MCF 10A (cell line): ENCODE measurements at regions not wholly inside any gene's neighbourhood (a gene's known extent, or its start where the extent isn't known, plus 50 kb on each side); places are given as distances from the start of the nearest gene placed in this dataset.
"Not testable (repeated sequence)": the region's sequence is repeated elsewhere in the genome, so short reads cannot be mapped to it uniquely, and the experiment has no call there.

ENCODE experiments used
- BruUV-seq: library from RNA; stranded (reverse); fragments of 400-500 nt; replicated peaks from 2 replicates; lab custom pipeline; 2021; lab: Mats Ljungman, UMichigan
- CTCF ChIA-PET: fragments of 300-600 bp; sonication (Branson Sonifier 250); formaldehyde crosslinking; extraction: SDS; loops from one replicate; lab custom pipeline; 2021; ENCODE audit warnings: antibody characterized with exemption, inconsistent platforms; lab: Yijun Ruan, JAX
- POLR2A ChIA-PET: fragments of 300-600, 350-650 bp; sonication (Branson Sonifier 250); formaldehyde crosslinking; extraction: SDS; loops from one replicate; lab custom pipeline; 2020; ENCODE audit warnings: antibody characterized with exemption, inconsistent platforms; lab: Yijun Ruan, JAX
- DNase-seq: peaks from one replicate; pipeline ENCODE4 v3.0.0-alpha.2; 2018; ENCODE audit not compliant: unreplicated experiment
- H3K27ac Mint-ChIP-seq: one replicate; pipeline ENCODE4 v1.8.0; 2022; ENCODE audit warnings: mild to moderate bottlenecking, low read depth, mixed read lengths; ENCODE audit not compliant: unreplicated experiment
- H3K27me3 Mint-ChIP-seq: one replicate; pipeline ENCODE4 v1.8.0; 2022; ENCODE audit warnings: mixed read lengths; ENCODE audit not compliant: insufficient read depth, unreplicated experiment
- H3K36me3 Mint-ChIP-seq: one replicate; pipeline ENCODE4 v1.8.0; 2022; ENCODE audit warnings: mild to moderate bottlenecking, moderate library complexity, mixed read lengths; ENCODE audit not compliant: insufficient read depth, unreplicated experiment
- H3K4me1 Mint-ChIP-seq: one replicate; pipeline ENCODE4 v1.8.0; 2022; ENCODE audit warnings: mixed read lengths; ENCODE audit not compliant: insufficient read depth, unreplicated experiment
- H3K4me3 Mint-ChIP-seq: one replicate; pipeline ENCODE4 v1.8.0; 2022; ENCODE audit warnings: mild to moderate bottlenecking, moderate library complexity, mixed read lengths; ENCODE audit not compliant: unreplicated experiment
- H3K9me3 Mint-ChIP-seq: one replicate; pipeline ENCODE4 v1.8.0; 2022; ENCODE audit warnings: mixed read lengths; ENCODE audit not compliant: unreplicated experiment
- intact Hi-C: fragments of 100-400 bp; cut with micrococcal nuclease; formaldehyde crosslinking; loops from 2 replicates; pipeline ENCODE4 v1.14.1; 2022
- TF ChIP-seq, protein P1 (sequence below): fragments of 200-600 bp; IDR thresholded peaks from one replicate; pipeline ENCODE4 v1.8.0; 2022; ENCODE audit warnings: antibody characterized with exemption, mild to moderate bottlenecking; ENCODE audit not compliant: unreplicated experiment

DNA sequence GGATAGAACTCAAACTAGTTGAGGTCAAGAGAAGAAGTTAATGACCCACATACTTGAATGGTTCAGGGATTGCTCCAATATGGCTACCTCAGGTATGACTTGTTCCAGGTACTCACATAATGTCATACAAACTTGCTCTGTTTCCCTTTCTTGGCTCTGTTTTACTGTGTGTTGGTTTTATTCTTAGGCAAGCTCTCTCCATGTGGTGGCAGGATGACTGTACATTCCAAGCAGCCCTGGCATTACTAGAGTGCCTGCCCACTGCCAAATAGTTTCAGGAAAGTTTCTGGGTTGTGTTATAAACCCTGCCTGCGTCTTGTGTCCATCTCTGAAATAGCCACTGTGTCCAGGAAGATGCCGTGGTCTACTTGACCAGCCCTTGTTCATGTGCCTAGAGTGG is 476.8 kb downstream of the SHISA9 start:
- intact Hi-C loops, result loop anchor here (2.0 kb wide), 1 partner anchor 77 kb away; no protein-coding TSS in a partner anchor
- BruUV-seq, result no TSS peak
- TF ChIP-seq, protein P1, sequence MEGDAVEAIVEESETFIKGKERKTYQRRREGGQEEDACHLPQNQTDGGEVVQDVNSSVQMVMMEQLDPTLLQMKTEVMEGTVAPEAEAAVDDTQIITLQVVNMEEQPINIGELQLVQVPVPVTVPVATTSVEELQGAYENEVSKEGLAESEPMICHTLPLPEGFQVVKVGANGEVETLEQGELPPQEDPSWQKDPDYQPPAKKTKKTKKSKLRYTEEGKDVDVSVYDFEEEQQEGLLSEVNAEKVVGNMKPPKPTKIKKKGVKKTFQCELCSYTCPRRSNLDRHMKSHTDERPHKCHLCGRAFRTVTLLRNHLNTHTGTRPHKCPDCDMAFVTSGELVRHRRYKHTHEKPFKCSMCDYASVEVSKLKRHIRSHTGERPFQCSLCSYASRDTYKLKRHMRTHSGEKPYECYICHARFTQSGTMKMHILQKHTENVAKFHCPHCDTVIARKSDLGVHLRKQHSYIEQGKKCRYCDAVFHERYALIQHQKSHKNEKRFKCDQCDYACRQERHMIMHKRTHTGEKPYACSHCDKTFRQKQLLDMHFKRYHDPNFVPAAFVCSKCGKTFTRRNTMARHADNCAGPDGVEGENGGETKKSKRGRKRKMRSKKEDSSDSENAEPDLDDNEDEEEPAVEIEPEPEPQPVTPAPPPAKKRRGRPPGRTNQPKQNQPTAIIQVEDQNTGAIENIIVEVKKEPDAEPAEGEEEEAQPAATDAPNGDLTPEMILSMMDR, result no peak
- H3K4me1 Mint-ChIP-seq, result peaks cover 12% of the 10 kb centered on the region
- POLR2A ChIA-PET, result no interaction called here
- no peak overlapping the region for H3K4me3 Mint-ChIP-seq
- DNase-seq, result peak; percentile 54
- no peaks in the 10 kb centered on the region for H3K36me3 Mint-ChIP-seq
- H3K27ac Mint-ChIP-seq, result no peak overlapping the region
- H3K9me3 Mint-ChIP-seq, result no peaks in the 10 kb centered on the region
- CTCF ChIA-PET, result interaction anchor here (0.7 to 2.3 kb wide), 4 partner anchors 75 to 982 kb away, joined by 3 to 13 read pairs (median 4); no protein-coding TSS in a partner anchor
- no peaks in the 10 kb centered on the region for H3K27me3 Mint-ChIP-seq

DNA sequence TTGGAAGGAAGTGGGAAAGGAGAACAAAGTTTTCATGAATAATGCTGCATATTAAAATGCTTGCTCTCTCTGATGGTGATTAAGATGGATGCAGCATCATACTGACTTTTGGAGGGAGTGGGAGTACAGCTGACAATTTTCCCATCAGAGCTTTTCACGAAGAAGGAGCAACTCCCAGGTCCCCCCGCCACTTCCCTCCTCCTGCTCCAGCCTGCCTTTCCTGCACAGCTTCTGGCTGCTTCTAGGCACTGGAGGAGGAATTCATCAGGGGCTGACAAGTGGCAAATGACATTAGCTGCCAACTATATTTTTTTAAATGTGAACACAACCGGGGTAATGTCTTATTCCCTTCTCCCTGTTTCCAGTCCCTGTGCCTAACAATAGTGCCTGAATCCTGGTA is 477.9 kb downstream of the SHISA9 start:
- no peak overlapping the region for H3K27ac Mint-ChIP-seq
- H3K4me3 Mint-ChIP-seq, result no peak overlapping the region
- H3K4me1 Mint-ChIP-seq, result peaks cover 12% of the 10 kb centered on the region
- no peaks in the 10 kb centered on the region for H3K36me3 Mint-ChIP-seq
- DNase-seq, result no peak
- H3K9me3 Mint-ChIP-seq, result peaks cover 3% of the 10 kb centered on the region
- ChIA-PET POLR2A (no interaction called here), CTCF (interaction anchor here (0.6 to 1.7 kb wide), 2 partner anchors 74 to 151 kb away, joined by 3 to 9 read pairs; no protein-coding TSS in a partner anchor)
- H3K27me3 Mint-ChIP-seq, result no peaks in the 10 kb centered on the region
- TF ChIP-seq, protein P1, result no peak
- BruUV-seq, result no TSS peak
- intact Hi-C loops, result loop anchor here (2.0 kb wide), 1 partner anchor 76 kb away; no protein-coding TSS in a partner anchor

DNA sequence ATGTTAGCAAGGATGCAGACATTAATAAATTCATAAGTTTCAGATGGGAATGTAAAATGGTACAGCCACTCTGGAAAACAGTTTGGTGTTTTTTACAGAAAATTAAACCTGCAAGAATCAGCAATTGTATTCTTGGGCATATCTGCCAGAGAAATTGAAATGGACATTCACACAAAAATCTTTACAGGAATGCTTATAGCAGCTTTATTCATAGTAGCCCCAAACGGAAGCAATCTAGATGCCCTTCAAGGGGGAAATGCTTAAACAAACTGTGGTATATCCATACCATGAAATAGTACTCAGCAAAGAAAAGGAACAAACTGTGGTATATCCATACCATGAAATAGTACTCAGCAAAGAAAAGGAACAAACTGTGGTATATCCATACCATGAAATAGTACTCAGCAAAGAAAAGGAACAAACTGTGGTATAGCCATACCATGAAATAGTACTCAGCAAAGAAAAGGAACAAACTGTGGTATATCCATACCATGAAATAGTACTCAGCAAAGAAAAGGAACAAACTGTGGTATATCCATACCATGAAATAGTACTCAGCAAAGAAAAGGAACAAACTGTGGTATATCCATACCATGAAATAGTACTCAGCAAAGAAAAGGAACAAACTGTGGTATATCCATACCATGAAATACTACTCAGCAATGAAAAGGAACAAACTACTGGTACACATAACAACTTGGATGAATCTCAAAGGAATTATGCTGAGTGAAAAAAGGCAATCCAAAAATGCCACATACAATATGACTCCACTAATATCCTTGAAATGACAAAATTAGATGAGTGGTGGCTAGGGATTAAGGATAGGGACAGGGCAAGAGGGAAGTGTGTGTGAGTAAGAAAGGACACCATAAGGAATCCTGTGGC is 484.0 kb downstream of the SHISA9 start:
- POLR2A ChIA-PET, H3K27me3 Mint-ChIP-seq, DNase-seq, H3K4me3 Mint-ChIP-seq, H3K27ac Mint-ChIP-seq, H3K4me1 Mint-ChIP-seq, intact Hi-C loops, H3K36me3 Mint-ChIP-seq, BruUV-seq: not testable (repeated sequence)
- CTCF ChIA-PET, result interaction anchor here (0.7 kb wide), 2 partner anchors 382 to 508 kb away, joined by 3 to 4 read pairs; no protein-coding TSS in a partner anchor
- H3K9me3 Mint-ChIP-seq, result peaks cover 12% of the 10 kb centered on the region

DNA sequence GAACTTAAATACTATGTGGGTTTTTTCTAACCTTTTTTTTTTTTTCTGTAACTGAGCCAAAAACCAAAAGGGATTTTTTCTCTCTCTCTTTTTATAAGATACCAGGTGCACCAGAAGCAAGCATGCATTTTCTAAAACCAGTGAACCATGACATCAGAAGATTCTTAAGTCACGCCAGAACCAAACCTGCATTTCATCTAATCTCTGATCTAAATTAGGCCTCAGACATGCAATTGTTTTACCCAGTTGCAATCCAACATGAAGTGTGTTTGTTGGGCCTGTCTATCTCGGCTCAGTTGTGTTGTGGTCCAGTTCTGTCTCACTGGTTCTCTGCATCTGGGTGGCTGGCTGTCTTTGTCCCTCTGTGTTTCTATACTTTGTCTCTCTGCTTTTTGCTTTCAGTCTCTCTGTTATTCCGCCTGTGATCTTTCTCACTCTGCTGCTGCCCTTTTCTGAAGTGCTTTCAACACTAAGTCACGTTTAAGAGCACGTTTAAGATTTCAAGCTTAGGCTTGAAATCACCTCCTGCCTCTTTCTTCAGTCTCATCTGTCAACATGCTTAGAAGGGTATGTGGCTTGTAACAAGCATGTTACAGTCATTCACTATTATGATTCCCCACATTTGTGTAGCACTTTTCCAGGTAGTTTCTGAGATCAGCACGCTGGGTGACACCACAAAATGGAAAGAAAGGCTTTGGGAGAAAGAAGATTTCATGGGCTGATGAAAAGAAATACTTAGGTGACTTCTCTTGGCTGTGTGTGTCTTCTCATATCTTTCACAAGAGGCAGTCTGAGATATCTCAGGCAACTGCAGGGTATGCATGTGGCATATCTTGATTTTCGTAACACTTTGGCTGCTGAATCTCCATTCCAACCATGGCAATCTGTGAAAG is 488.9 kb downstream of the SHISA9 start:
- no peak overlapping the region for H3K27ac Mint-ChIP-seq
- peaks cover 8% of the 10 kb centered on the region for H3K4me1 Mint-ChIP-seq
- H3K9me3 Mint-ChIP-seq, result no peaks in the 10 kb centered on the region
- BruUV-seq, result no TSS peak
- TF ChIP-seq, protein P1, result no peak
- no peak for DNase-seq
- no peaks in the 10 kb centered on the region for H3K36me3 Mint-ChIP-seq
- ChIA-PET CTCF (interaction anchor here (0.7 kb wide), 1 partner anchor 46 kb away, joined by 3 read pairs; no protein-coding TSS in a partner anchor), POLR2A (no interaction called here)
- intact Hi-C loops, result no loop called here
- H3K27me3 Mint-ChIP-seq, result no peaks in the 10 kb centered on the region
- H3K4me3 Mint-ChIP-seq, result no peak overlapping the region
